ENCODE measurements at regions not wholly inside any gene's neighbourhood (a gene's known extent, or its start where the extent isn't known, plus 50 kb on each side); places are given as distances from the start of the nearest gene placed in this dataset.

- TF ChIP-seq CTCF (IDR thresholded peaks at IDR 0.05) (no peak), POLR2A (IDR thresholded peaks at IDR 0.05) (no peak), EP300 (IDR thresholded peaks at IDR 0.05) (no peak)
Observed at GRCh38 chr10:78537018-78537417, 503.4 kb downstream of the RPS24 start.
